HEK293 (cell line): ENCODE measurements at regions not wholly inside any gene's neighbourhood (a gene's known extent, or its start where the extent isn't known, plus 50 kb on each side); places are given as distances from the start of the nearest gene placed in this dataset.

Source experiments
- CTCF ChIA-PET: fragments of 350-600 bp; formaldehyde crosslinking; extraction: SDS; loops from one replicate; lab custom pipeline; 2021; ENCODE audit warnings: antibody characterized with exemption; lab: Yijun Ruan, JAX
- POLR2A ChIA-PET: fragments of 300-600 bp; formaldehyde crosslinking; extraction: SDS; loops from one replicate; lab custom pipeline; 2020; ENCODE audit warnings: antibody characterized with exemption, inconsistent platforms; lab: Yijun Ruan, JAX
- H3K27ac ChIP-seq: fragments of 200-500 bp; sonication (Bioruptor generic); 2 replicates; pipeline ENCODE4 v1.5.1; 2014; ENCODE audit warnings: low read depth, low read length, control low read depth, inconsistent platforms; ENCODE audit errors: extremely low read depth
- H3K36me3 ChIP-seq, 2 experiments: fragments of 200-500 bp in 1 of 2; sonication (Bioruptor generic) in 1 of 2; 1 replicate in 1 of 2; 2 replicates in 1 of 2; pipeline ENCODE4 v1.5.1; 2014 to 2017; ENCODE audit warnings: inconsistent platforms in 2 of 2, low read length in 2 of 2; ENCODE audit not compliant: control insufficient read depth in 2 of 2, insufficient read depth in 1 of 2
- H3K4me1 ChIP-seq: fragments of 200-500 bp; sonication (Bioruptor generic); 2 replicates; pipeline ENCODE4 v1.5.1; 2014; ENCODE audit warnings: mild to moderate bottlenecking, low read length, inconsistent platforms; ENCODE audit not compliant: control insufficient read depth, insufficient read depth
- H3K4me3 ChIP-seq: 2 replicates; pipeline ENCODE4 v1.5.1; 2011; ENCODE audit warnings: low read depth, mild to moderate bottlenecking, control low read depth, low read length, moderate library complexity
- H3K9me3 ChIP-seq: fragments of 200-500 bp; sonication (Bioruptor generic); 2 replicates; pipeline ENCODE4 v1.5.1; 2014; ENCODE audit warnings: low read depth, low read length, inconsistent platforms; ENCODE audit not compliant: control insufficient read depth, insufficient read depth
- KLF9 ChIP-seq: fragments of 450-650 bp; formaldehyde crosslinking; IDR thresholded peaks from 2 replicates; pipeline ENCODE4 v1.5.1; 2016; ENCODE audit warnings: missing biosample characterization, missing genetic modification characterization, low read depth
- MEIS1 ChIP-seq: sonication (generic); formaldehyde crosslinking; IDR thresholded peaks from 2 replicates; pipeline ENCODE4 v1.8.1; 2022; ENCODE audit warnings: missing genetic modification reagents, mild to moderate bottlenecking, borderline replicate concordance
- MZF1 ChIP-seq: fragments of 450-650 bp; formaldehyde crosslinking; IDR thresholded peaks from 2 replicates; pipeline ENCODE4 v1.5.1; 2017; ENCODE audit warnings: missing biosample characterization, missing genetic modification characterization, borderline replicate concordance
- PRDM2 ChIP-seq: fragments of 450-650 bp; formaldehyde crosslinking; IDR thresholded peaks from 2 replicates; pipeline ENCODE4 v1.5.1; 2016; ENCODE audit warnings: missing biosample characterization, missing genetic modification characterization, borderline replicate concordance
- YY1 ChIP-seq: fragments of 450-650 bp; formaldehyde crosslinking; IDR thresholded peaks from 2 replicates; pipeline ENCODE4 v1.5.1; 2018; ENCODE audit warnings: missing biosample characterization, missing genetic modification characterization
- ZFHX2 ChIP-seq: fragments of 450-650 bp; formaldehyde crosslinking; conservative IDR thresholded peaks from 2 replicates; pipeline ENCODE4 v1.5.1; 2016; ENCODE audit warnings: missing biosample characterization, missing genetic modification characterization
- ZNF174 ChIP-seq: fragments of 450-650 bp; formaldehyde crosslinking; IDR thresholded peaks from 2 replicates; pipeline ENCODE4 v1.5.0; 2017; ENCODE audit warnings: missing biosample characterization, mild to moderate bottlenecking, missing genetic modification characterization
- ZNF184 ChIP-seq: fragments of 450-650 bp; IDR thresholded peaks from 2 replicates; pipeline ENCODE4 v1.5.1; 2018; ENCODE audit warnings: missing biosample characterization, mild to moderate bottlenecking, missing genetic modification characterization
- ZNF350 ChIP-seq: fragments of 450-650 bp; formaldehyde crosslinking; IDR thresholded peaks from 2 replicates; pipeline ENCODE4 v1.5.0; 2017; ENCODE audit warnings: missing biosample characterization, mild to moderate bottlenecking, missing genetic modification characterization
- ZNF623 ChIP-seq: fragments of 450-650 bp; formaldehyde crosslinking; IDR thresholded peaks from 2 replicates; pipeline ENCODE4 v1.5.1; 2016; ENCODE audit warnings: missing biosample characterization, missing genetic modification characterization
- ZNF645 ChIP-seq: fragments of 450-650 bp; formaldehyde crosslinking; IDR thresholded peaks from 2 replicates; pipeline ENCODE4; 2016; ENCODE audit warnings: missing biosample characterization, missing genetic modification characterization
- ZNF677 ChIP-seq: fragments of 450-650 bp; IDR thresholded peaks from 2 replicates; pipeline ENCODE4 v1.5.0; 2018; ENCODE audit warnings: missing biosample characterization, mild to moderate bottlenecking, missing genetic modification characterization, moderate library complexity
- ZNF768 ChIP-seq: fragments of 450-650 bp; formaldehyde crosslinking; IDR thresholded peaks from 2 replicates; pipeline ENCODE4 v1.5.1; 2018; ENCODE audit warnings: missing biosample characterization, mild to moderate bottlenecking, missing genetic modification characterization
- ZNF791 ChIP-seq: fragments of 450-650 bp; formaldehyde crosslinking; IDR thresholded peaks from 2 replicates; pipeline ENCODE4 v1.5.1; 2016; ENCODE audit warnings: missing biosample characterization, missing genetic modification characterization
- TF ChIP-seq, protein P1 (sequence below): fragments of 450-650 bp; formaldehyde crosslinking; IDR thresholded peaks from 2 replicates; pipeline ENCODE4 v1.5.1; 2016; ENCODE audit warnings: missing biosample characterization, missing genetic modification characterization
- TF ChIP-seq, protein P2 (sequence below): fragments of 450-650 bp; formaldehyde crosslinking; IDR thresholded peaks from 2 replicates; pipeline ENCODE4 v1.5.1; 2016; ENCODE audit warnings: missing biosample characterization, missing genetic modification characterization

DNA sequence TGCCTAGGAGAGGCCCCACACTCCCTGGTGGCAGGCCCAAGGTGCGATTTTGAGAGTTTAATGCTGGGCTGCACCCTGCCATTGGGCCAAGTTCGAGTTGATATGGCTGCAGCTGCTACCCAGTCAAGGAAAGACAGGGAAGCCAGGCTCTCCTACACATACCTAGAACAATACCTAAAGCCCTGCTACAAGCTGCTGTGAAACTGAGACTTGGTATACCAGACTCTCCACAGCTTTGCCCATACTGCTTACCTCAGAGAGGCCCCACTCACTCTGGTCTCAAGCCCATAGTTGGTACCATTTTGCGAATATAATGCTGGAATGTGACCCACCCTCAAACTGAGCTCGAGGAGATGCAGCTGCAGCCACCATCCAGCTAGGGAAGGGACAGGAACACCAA is 147.7 kb upstream of the MAGEB2 start:
- POLR2A ChIA-PET, result no interaction called here
- CTCF ChIA-PET, result interaction anchor here (0.6 kb wide), 1 partner anchor 430 kb away, joined by 6 read pairs; no protein-coding TSS in a partner anchor
- no peaks in the 10 kb centered on the region for H3K4me1 ChIP-seq
- H3K4me3 ChIP-seq, result no peak overlapping the region
- TF ChIP-seq ZNF768 (tag by site-specific recombination), result no peak
- no peak for TF ChIP-seq ZNF623 (tag by site-specific recombination)
- TF ChIP-seq ZNF350 (tag by site-specific recombination), result no peak
- no peak for TF ChIP-seq ZNF174 (tag by site-specific recombination)
- no peak for TF ChIP-seq PRDM2
- no peak for TF ChIP-seq ZFHX2 (tag by site-specific recombination)
- no peak for TF ChIP-seq MZF1
- no peak for TF ChIP-seq YY1 (tag by site-specific recombination)
- TF ChIP-seq KLF9 (tag by site-specific recombination), result no peak
- no peak for TF ChIP-seq MEIS1 (CRISPR knock-in tag)
- TF ChIP-seq ZNF645 (tag by site-specific recombination), result no peak
- H3K9me3 ChIP-seq, result no peaks in the 10 kb centered on the region
- H3K27ac ChIP-seq, result no peak overlapping the region
- H3K36me3 ChIP-seq, result no peaks in the 10 kb centered on the region

- POLR2A ChIA-PET, result no interaction called here
- CTCF ChIA-PET, result interaction anchor here (0.7 kb wide), 1 partner anchor 24 kb away, joined by 3 read pairs; no protein-coding TSS in a partner anchor
- H3K9me3 ChIP-seq, result no peaks in the 10 kb centered on the region; the same call in 1 of the 2 replicates
- no peaks in the 10 kb centered on the region for H3K4me1 ChIP-seq
- H3K27ac ChIP-seq, result no peak overlapping the region
- H3K36me3 ChIP-seq, result no peaks in the 10 kb centered on the region
- no peak overlapping the region for H3K4me3 ChIP-seq
- TF ChIP-seq, protein P1, sequence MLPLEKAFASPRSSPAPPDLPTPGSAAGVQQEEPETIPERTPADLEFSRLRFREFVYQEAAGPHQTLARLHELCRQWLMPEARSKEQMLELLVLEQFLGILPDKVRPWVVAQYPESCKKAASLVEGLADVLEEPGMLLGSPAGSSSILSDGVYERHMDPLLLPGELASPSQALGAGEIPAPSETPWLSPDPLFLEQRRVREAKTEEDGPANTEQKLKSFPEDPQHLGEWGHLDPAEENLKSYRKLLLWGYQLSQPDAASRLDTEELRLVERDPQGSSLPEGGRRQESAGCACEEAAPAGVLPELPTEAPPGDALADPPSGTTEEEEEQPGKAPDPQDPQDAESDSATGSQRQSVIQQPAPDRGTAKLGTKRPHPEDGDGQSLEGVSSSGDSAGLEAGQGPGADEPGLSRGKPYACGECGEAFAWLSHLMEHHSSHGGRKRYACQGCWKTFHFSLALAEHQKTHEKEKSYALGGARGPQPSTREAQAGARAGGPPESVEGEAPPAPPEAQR (tag by site-specific recombination), result no peak
- TF ChIP-seq ZNF791 (no peak), ZNF677 (tag by site-specific recombination) (no peak), ZNF184 (no peak)
- TF ChIP-seq, protein P2, sequence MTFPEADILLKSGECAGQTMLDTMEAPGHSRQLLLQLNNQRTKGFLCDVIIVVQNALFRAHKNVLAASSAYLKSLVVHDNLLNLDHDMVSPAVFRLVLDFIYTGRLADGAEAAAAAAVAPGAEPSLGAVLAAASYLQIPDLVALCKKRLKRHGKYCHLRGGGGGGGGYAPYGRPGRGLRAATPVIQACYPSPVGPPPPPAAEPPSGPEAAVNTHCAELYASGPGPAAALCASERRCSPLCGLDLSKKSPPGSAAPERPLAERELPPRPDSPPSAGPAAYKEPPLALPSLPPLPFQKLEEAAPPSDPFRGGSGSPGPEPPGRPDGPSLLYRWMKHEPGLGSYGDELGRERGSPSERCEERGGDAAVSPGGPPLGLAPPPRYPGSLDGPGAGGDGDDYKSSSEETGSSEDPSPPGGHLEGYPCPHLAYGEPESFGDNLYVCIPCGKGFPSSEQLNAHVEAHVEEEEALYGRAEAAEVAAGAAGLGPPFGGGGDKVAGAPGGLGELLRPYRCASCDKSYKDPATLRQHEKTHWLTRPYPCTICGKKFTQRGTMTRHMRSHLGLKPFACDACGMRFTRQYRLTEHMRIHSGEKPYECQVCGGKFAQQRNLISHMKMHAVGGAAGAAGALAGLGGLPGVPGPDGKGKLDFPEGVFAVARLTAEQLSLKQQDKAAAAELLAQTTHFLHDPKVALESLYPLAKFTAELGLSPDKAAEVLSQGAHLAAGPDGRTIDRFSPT (tag by site-specific recombination), result no peak
Observed at GRCh38 chrX:30085571-30085970, 129.8 kb upstream of the MAGEB2 start.
